Activated CD8-positive, alpha-beta memory T cell treated with anti-CD3 and anti-CD28 coated beads, Interleukin-2, amount 50 U/mL, for 48 hours (primary cell): ENCODE measurements at regions not wholly inside any gene's neighbourhood (a gene's known extent, or its start where the extent isn't known, plus 50 kb on each side); places are given as distances from the start of the nearest gene placed in this dataset.

Source experiments
- DNase-seq: peaks from one replicate; pipeline ENCODE4 v3.0.0-alpha.2; 2020

GRCh38 chr1:88101041-88101440 is 583.0 kb upstream of the PKN2 start:
- no peak for DNase-seq

- DNase-seq, result no peak
Measured at GRCh38 chr1:88104236-88104635, 579.8 kb upstream of the PKN2 start.

- DNase-seq, result no peak
Measured at GRCh38 chr1:88104886-88105285, 579.2 kb upstream of the PKN2 start.

- DNase-seq, result no peak
Measured at GRCh38 chr1:88111816-88112215, 572.3 kb upstream of the PKN2 start.

GRCh38 chr1:88117597-88117996 is 566.5 kb upstream of the PKN2 start:
- DNase-seq, result no peak

GRCh38 chr1:88118176-88118845 is 565.8 kb upstream of the PKN2 start:
- no peak for DNase-seq

GRCh38 chr1:88124614-88125013 is 559.5 kb upstream of the PKN2 start:
- DNase-seq, result no peak

- no peak for DNase-seq
Measured at GRCh38 chr1:88126467-88126866, 557.6 kb upstream of the PKN2 start.

- DNase-seq, result no peak
Measured at GRCh38 chr1:88133991-88134390, 550.1 kb upstream of the PKN2 start.

- no peak for DNase-seq
Measured at GRCh38 chr1:88134983-88135921, 548.8 kb upstream of the PKN2 start.

GRCh38 chr1:88139633-88140032 is 544.4 kb upstream of the PKN2 start:
- no peak for DNase-seq

GRCh38 chr1:88140325-88140724 is 543.7 kb upstream of the PKN2 start:
- DNase-seq, result no peak

GRCh38 chr1:88141499-88142074 is 542.5 kb upstream of the PKN2 start:
- DNase-seq, result no peak

GRCh38 chr1:88145752-88146151 is 538.3 kb upstream of the PKN2 start:
- no peak for DNase-seq

- DNase-seq, result no peak
Measured at GRCh38 chr1:88149686-88150085, 534.4 kb upstream of the PKN2 start.

GRCh38 chr1:88150330-88150729 is 533.7 kb upstream of the PKN2 start:
- no peak for DNase-seq

- no peak for DNase-seq
Measured at GRCh38 chr1:88163187-88163586, 520.9 kb upstream of the PKN2 start.

GRCh38 chr1:88168126-88168525 is 515.9 kb upstream of the PKN2 start:
- no peak for DNase-seq

- DNase-seq, result no peak
Measured at GRCh38 chr1:88169139-88169538, 514.9 kb upstream of the PKN2 start.

- no peak for DNase-seq
Measured at GRCh38 chr1:88169939-88170338, 514.1 kb upstream of the PKN2 start.

GRCh38 chr1:88175120-88175630 is 508.9 kb upstream of the PKN2 start:
- DNase-seq, result no peak

- no peak for DNase-seq
Measured at GRCh38 chr1:88175631-88176226, 508.3 kb upstream of the PKN2 start.

- DNase-seq, result no peak
Measured at GRCh38 chr1:88179943-88180342, 504.1 kb upstream of the PKN2 start.
